Hindlimb muscle (tissue), 1 donor: ENCODE measurements at regions not wholly inside any gene's neighbourhood (a gene's known extent, or its start where the extent isn't known, plus 50 kb on each side); places are given as distances from the start of the nearest gene placed in this dataset.
"Not testable (repeated sequence)": the region's sequence is repeated elsewhere in the genome, so short reads cannot be mapped to it uniquely, and the experiment has no call there.

Source experiments
- DNase-seq: peaks from one replicate; pipeline ENCODE4 v3.0.0-alpha.2; 2013

DNA sequence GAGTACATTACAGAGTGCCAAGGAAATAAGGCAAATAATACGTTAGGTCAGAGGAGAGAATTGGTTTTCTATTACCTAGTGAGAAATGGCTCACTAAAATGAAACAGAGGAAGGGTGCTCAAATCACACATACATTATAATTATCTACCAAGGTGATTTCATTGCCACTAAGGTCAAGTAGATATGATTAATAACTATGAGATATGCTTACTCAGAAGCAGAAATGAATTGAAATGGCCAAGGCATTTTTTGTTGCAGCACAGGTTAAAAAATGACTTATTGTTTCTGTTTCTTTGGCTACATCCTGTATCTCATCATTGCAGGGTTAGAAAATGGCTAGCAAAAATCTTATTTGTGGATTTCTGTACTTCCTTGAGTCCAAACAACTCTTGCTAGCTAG is 154.5 kb upstream of the GORAB start:
- no peak for DNase-seq

DNA sequence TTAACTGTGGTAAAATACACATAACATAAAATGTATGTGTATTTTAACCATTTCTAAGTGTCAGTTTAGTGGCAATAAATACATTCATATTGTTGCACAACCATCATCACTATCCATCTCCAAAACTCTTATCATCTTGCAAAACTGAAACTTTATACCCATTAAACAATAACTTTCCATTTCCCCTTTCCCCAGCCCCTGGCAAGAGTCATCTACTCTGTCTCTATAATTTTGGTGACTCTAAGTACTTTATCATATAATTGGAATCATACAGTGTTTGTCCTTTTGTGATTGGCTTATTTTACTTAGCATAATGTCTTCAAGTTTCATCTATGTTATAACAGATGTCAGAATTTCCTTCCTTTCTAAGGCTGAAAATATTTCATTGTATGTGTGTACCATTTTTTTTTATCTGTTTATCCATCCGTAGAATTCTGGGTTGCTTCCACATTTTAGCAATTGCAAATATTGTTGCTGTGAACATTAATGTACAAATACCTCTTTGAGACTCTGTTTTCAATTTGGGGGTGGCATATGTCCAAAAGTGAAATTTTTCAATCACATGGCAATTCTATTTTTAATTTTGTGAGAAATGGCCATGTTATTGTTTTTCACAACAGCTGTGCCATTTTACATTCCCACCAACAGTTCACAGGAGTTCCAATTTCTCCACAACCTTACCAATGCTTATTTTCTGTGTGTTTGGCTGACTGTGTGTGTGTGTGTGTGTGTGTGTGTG is 153.9 kb upstream of the GORAB start:
- no peak for DNase-seq

DNA sequence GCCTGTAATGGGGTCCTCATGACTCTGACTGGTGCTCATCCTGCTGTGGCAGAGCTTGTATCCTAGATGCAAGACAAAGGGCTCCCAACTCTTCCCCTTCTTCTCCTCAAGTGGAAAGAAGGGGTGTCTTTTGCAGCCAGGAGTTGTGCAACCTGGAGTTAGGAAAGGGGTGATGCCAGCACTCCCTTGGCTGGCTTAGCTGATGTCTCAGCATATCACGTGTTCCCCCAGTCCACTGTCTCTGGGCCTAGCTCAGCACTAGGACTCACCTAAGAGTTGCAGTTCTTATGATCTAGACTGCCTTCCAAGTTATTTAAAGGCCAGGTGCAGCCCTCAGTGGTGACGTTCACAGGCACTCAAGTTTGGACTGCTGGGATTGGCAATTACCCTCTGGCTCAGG is 146.2 kb upstream of the GORAB start:
- DNase-seq = no peak

DNA sequence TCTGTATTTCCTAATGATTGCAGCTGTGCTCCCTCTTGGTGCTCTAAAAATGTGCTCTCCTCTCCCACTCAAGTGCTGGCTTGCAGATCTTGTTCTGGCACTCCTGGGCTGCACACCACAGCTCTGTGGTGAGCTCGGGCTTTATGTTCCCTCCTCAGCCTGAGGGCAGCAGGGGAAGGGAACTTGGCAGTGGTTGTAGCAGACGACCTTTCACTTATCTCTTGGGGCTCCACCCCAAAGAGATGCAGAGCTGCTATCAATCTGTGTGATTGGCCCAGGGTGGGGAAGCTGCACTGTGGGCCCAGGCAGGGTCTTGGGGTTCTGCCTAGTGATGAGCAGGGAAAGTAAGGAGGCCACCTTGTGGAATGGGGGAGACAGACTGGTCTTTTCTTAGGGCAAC is 143.5 kb upstream of the GORAB start:
- no peak for DNase-seq

DNA sequence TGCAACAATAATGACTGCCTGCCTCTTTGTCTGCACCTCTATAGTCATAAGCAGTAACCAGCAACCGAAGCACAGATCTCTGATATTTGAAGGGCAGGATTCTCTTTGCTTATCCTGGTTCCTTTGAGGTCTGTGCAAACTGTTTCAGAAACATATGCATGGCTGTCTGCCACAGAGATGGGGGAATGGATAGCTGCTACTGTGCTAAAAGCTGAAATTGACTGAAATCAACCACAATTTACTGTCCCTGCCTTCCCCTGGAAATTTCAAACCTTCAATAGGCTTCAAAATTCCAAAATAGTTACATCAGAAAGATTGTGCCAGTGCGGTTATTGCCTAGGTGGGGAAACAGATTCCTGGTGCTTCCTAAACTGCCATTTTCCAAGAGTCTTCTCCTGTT is 136.8 kb upstream of the GORAB start:
- DNase-seq = no peak

DNA sequence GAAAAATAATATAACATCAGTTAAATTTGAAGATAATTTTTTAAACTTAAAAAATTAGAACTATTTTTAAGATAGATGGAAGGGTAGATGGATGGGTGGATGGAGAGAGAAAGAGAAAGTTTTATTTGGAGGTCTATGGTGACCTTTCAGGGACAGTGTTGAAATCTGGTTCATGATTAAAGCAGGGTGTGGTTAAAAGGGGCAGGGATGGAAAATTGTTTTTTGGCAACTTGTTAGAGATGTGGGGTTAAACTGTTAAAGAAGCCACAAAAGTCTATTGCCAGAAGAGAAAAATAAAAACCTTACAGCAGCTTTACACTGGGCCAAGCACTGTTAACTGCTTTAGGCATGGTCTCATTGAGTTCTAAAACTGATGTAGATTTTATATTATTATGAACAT is 134.9 kb upstream of the GORAB start:
- no peak for DNase-seq

DNA sequence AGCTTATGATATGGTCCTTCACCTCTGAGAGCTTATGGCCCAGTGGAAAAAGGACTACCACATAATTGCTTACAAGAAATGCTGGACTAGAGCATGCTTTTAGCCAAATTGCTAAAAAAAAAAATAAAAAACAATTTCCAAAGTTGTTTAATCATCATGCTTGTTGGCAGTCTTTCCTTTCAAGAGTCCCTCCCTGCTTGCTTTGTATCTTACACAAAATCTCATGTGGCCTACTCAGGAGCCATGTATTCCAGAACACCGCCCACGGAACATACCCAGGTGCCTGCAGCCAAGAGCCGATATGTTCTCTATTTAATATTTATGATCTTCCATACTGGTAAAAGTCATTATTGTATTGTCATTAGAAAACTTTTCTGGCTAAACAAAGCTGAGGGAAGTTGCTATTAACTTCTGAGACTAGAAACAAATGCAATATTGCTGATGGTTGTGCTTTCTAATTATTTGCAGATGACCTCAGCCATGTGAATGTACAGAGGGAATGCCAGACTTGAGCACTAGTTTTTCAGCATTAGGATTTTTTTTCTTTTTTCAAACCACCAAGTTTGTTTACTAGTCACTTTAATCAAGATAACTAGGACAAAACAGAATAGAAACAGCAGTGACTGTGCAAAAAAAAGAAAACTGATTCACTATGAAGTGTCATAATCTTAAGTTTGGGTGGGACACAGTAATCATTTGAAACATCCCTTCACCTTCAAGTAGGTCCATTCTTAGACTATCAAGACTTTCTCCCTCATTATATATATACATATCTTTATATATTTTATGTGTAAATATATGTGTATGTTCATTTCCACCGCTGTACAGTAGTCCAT is 129.3 kb upstream of the GORAB start:
- DNase-seq = no peak

DNA sequence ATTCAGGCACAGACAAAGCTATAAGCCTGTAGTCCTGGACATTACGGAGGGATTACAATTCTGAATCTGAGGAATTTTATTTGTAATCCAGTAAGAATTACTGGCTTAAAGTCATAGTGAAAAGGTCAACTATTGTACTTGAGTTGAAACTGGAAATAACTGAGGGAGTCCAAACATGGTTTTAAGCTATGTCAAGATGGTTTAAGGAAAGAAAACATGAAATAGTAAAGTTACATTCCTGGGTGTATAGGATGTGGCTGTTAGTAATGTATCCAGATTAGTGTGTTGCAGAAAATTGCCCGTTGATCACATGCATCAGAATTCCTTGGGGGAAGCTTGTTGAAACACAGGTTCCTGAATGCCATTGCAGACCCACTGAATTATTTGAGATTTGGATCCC is 124.8 kb upstream of the GORAB start:
- no peak for DNase-seq

DNA sequence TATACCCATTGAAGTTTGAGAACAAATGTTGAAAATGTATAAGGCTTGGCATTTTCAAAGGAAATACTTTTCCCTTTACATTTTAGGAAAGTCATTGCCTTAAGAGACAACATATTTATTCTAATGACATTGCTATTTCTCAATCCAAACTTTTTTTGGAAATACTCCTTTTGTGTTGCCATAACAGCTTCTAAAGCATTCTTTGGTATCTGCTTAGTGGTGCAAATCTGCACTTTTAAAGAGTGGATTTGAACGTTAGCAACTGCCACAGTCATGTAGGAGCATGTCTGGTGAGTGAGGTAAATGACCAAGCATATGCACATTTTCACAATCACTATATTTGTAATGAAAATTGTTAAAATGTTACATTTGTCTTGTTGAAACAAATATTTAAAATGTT is 124.4 kb upstream of the GORAB start:
- DNase-seq = no peak

DNA sequence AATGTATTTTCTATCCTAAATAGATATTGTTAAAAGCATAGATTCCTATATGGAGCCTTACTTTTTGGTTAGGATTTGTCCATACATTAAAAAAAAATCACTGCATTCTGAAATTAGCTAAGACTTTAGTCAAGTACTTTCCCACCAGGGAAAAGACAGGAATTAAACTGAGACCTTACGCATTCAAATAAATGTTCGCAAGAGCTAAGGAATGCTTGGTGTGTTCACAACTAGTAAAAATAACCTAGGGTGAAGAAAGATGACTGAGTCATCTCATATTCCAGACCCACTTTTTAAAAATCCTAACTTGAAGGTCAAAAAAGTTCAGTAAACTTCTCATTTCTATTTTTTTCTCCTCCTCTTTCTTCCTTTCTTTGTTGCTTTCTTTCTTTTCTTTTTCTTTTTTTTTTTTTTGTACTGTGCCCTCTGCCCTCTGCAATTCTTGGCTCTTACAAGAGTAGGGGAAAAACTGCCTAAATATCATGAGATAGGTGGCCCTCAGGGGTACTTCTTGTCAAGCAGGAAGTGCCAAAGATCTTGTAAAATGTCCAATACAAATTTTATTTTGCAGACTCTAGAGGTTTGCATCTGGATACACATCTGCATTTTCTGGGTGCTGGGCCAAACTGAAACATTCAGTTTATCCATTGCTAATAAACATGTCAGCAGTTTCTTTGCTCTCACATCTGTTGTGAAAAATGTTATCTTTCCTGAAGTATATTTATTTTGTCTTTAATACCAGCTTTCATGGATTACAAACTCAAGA is 121.4 kb upstream of the GORAB start:
- peak; percentile 68 for DNase-seq

DNA sequence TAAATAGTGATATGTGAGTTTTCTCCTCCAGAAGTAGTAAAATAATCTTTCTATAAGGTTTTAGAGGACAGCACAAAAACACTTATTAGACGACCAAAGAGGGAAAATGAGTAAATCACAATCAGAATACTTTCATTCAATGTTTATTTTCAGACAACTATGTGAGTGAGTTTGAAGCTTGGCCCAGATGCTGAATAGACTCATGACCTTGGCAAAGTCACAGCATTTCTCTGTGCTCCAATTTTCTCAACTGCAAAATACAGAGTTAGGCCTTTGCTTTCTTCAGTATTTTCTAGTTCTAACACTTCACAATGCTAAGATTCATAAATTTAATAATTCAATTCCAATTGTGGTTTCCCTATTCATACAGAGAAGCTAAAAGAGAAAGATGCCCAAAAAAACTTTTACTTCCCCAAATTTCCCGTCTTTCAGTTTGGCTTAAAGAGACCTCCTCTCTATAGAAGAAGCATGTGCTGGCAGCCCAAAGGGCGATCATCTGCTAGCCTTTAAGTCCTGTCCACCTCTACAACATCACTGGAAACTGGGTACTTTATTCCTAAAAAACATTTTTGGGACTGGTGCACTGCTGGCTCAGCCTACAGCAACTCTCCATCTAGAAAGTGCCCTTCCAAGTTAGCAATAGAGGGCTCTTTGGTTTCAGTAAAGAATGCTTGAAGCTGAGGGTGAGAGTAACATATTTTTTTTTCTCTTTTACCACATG is 116.8 kb upstream of the GORAB start:
- DNase-seq = peak; percentile 61

DNA sequence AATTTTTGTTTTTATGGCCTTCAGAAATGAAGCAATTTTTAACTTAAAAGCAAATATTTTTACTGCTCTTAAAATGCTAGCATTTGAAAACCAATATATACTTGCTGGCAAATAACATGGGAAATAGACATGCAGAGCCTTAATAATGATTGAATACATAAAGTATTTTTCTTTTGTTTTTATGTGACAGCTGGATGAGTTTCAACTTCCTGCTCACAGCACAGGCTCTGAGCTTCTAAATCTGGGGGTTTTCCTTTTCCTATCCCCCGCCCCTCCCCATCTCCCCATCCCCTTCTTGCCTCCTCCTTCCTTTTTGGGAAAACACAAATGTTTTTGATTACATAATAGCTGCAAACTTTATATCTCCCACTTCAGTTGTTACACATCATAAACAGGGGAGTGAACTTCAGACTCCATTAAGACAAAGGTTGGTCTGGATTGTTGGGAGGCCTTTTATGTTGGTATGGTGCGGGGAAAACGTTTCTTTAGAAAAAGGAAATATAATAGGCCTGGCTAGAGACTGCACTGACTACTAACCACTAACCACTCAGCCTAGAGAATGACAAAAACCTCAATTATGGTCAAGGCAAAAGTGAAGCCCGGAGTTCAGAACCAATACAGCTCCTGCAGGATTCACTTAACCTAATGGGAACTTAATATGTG is 116.1 kb upstream of the GORAB start:
- DNase-seq = no peak

DNA sequence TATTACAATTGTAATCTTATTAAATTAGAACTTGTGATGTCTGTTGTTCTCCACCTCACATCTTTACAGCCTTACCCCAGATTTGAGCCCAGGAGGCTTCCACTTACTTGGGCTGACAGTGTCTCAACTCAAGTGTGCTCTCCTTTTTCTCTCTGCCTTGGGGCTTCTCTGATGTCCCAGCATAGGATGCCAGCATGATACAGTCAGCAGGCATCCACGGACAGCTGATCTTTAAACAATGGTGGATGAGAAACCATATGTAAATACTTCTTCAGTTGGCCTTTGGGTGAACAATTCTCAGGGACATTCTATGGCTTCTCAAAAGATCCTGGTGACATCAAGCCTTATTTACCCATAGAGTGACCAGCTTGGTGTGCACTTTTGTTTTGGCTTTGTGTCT is 107.6 kb upstream of the GORAB start:
- DNase-seq = no peak

DNA sequence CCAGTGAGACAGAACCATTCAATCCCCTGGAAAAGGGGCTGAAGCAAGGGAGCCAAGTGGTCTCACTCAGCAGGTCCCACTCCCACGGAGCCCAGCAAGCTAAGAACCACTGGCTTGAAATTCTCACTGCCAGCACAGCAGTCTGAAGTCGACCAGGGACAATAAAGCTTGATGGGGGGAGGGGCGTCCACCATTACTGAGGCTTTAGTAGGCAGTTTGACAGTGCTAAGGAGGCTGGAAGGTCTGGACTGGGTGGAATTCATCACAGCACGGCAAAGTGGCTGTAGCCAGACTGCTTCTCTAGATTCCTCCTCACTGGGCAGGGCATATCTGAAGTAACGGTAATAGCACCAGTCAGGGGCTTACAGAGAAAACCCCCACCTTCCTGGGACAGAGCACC is 105.4 kb upstream of the GORAB start:
- DNase-seq = no peak

DNA sequence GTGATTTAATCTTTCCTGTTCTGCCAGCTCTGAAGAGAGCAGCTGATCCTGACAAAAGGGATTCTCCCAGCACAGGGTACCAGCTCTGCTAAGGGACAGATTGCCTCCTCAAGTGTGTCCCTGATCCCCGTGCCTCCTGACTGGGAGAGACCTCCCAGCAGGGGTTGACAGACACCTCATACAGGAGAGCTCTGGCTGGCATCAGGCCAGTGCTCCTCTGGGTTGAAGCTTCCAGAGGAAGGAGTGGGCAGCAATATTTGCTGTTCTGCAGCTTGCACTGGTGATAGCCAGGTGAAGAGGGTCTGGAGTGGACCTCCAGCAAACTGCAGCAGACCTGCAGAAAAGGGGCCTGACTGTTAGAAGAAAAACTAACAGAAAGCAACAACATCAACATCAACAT is 105.0 kb upstream of the GORAB start:
- DNase-seq = not testable (repeated sequence)

DNA sequence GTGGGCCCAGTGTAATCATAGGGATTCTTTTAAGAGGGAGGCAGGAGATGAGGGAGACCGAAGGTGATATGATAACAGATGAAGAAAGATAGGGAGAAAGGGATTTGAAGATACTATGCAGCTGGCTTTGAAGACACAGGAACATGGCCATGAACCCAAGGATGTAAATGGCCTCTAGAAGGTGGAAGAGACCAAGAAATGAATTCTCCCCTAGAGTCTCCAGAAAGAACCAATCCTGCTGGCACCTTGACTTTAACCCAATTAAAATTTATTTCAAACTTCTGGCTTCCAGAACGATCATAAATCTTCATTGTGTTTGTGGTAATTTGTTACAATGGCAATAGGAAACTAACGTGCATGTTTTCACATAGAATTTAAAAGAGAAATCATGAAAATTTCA is 95.0 kb upstream of the GORAB start:
- no peak for DNase-seq

DNA sequence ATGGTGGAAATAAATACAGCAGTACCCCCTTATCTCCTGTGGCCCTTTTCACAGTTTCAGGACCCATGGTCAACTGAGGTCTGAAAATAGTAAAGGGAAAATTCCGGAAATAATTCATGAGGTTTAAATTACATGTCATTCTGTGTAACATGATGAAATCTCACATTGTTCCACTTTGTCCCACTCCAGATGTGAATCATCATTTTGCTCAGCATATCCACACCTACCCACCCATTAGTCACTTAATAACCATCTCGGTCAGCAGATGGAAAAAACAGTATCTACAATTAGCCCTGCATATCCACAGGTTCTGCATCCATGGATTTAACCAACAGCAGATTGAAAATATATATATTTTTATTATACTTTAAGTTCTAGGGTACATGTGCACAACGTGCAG is 86.9 kb upstream of the GORAB start:
- DNase-seq = no peak

DNA sequence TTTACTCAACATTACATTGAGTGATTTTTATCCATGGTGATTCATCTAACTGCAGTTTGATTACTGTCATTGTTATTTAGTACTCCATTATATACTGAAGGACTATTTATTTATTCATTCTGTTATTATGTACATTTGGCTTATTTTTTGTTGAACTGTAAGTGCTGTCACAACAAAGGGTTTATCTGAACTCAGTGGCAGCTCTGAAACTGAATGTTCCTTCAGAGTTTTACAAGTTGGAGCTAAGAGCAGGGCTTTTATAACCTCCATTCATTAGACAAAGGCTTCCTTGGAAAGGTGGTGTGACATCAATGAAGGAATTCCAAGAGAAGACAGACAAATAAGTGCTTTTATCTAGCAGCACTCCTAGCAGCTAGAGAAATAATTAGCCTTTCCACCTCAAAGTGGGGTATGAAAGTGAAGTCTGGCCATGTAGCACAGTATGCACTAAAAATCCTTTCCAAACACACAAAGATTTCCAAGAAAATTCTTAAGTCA is 83.3 kb upstream of the GORAB start:
- no peak for DNase-seq

DNA sequence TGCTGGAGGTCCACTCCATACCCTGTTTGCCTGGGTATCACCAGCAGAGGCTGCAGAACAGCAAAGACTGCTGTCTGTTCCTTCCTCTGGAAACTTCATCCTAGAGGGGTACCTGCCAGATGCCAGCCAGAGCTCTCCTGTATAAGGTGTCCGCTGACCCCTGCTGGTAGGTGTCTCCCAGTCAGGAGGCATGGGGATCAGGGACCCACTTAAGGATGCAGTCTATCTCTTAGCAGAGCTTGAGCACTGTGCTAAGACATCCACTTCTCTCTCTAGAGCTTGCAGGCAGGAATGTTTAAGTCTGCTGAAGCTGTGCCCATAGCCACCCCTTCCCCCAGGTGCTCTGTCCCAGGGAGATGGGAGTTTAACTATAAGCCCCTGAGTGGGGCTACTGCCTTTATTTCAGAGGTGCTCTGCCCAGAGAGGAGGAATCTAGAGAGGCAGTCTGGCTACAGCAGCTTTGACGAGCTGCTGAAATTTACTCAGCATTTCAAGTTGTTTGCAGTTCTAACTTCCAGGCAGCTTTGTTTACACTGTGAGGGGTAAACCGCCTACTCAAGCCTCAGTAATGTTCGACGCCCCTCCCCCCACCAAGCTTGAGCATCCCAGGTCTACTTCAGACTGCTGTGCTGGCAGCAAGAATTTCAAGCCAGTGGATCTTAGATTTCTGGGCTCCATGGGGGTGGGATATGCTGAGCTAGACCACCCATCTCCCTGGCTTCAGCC is 74.5 kb upstream of the GORAB start:
- not testable (repeated sequence) for DNase-seq

DNA sequence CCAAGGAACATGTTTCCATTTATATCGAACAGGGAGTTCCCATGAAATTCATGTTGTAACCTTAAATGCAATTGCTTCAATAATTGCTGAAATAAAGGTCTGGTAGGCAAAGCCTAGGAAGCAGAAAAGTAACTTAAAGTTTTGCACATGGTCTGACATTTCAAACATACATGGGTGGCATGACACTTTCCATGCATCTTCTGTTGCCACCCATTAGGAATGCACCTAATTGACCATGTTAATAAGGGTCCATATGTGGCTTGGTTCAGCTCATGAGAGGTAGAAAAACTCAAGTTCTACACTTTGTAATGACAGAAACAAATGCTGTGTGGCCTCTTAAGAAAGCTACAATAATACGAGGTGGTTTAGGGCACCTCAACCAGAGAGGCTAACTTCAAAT is 72.0 kb upstream of the GORAB start:
- DNase-seq = peak; percentile 32

DNA sequence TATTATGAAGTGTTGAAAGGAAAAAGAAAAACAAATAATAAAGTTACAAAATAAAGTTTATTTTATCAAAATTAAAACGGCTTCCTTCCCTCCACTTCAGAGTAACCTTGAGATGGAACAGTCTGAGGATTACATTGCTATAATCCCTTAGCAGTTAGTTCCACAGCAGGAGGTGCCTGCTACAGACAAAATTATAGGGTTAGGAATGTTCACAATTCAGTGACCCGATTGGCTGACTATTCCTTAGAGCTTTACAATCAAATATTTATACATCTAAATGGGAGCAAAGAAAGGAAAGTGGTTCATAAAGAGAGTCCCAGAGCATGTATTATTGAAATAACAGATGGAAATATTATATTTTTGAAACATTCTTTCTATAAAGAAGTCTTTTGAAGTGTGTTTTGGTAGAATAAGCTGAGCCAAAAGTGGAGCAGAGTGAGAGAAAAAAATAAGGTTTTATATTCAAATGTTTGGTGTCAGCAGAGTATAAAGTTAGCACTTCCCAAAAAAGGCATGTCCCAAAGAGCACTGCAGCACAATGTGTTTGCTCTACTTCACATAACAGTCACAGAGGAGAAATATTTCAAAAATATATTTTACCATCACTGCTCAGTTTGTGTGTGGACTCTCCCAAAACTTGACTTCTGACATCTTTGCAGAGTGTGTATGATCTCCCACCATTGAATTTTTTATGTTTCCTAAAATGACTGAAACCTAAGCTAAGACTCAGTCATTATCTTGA is 71.4 kb upstream of the GORAB start:
- DNase-seq = peak; percentile 65
